ENCODE measurements at regions not wholly inside any gene's neighbourhood (a gene's known extent, or its start where the extent isn't known, plus 50 kb on each side); places are given as distances from the start of the nearest gene placed in this dataset.

DNA sequence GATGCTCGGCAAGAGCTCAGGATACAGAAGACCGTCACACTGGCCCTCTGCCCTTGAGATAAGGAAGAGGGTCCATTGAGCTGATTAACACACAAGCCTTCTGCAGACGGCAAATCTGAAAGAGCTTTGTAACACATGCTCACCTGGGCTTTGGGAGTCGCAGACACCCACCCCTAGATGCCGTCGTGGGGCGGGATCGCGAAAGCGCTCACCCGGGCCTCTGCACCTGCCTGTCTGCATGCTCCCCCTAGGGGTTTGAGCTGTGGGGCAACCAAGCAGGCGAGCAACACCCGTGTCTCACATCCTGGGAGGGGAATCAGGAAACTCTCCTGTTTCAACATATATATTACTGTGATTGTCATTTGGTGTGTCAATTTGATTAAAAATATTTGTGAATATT lies 99.8 kb upstream of the KCNH7 start:
- TF ChIP-seq GATA2 (IDR thresholded peaks at IDR 0.05; ENCODE audit: low read depth, low read length) = no peak
- no peak for TF ChIP-seq GATA3 (IDR thresholded peaks at IDR 0.05; ENCODE audit: low read depth, low read length)

All from SH-SY5Y (cell line).